Breast epithelium (tissue), 3 donors: ENCODE measurements at regions not wholly inside any gene's neighbourhood (a gene's known extent, or its start where the extent isn't known, plus 50 kb on each side); places are given as distances from the start of the nearest gene placed in this dataset.

Experiments
- CTCF ChIP-seq, 3 donors: fragments of 450-650 bp; IDR thresholded peaks; one replicate each; pipeline ENCODE4 v1.5.1; 2016 to 2017; ENCODE audit warnings: antibody characterized with exemption in 3 of 3, mild to moderate bottlenecking in 3 of 3, moderate library complexity in 3 of 3
- POLR2A ChIP-seq: fragments of 450-650 bp; IDR thresholded peaks from one replicate; pipeline ENCODE4 v1.6.1; 2016; ENCODE audit warnings: antibody characterized with exemption, mild to moderate bottlenecking, moderate library complexity
- POLR2AphosphoS5 ChIP-seq, 3 donors: sonication (generic); formaldehyde crosslinking; IDR thresholded peaks; one replicate each; pipeline ENCODE4 v1.6.1; 2017; ENCODE audit warnings: antibody characterized with exemption in 3 of 3

- no peak for TF ChIP-seq CTCF (IDR thresholded peaks at IDR 0.05)
- TF ChIP-seq POLR2AphosphoS5 (IDR thresholded peaks at IDR 0.05), result no peak
- TF ChIP-seq POLR2A, result no peak
Measured at GRCh38 chr6:122068291-122068769, 331.1 kb upstream of the HSF2 start.
